BE2C (cell line): ENCODE measurements at regions not wholly inside any gene's neighbourhood (a gene's known extent, or its start where the extent isn't known, plus 50 kb on each side); places are given as distances from the start of the nearest gene placed in this dataset.

Experiments used
- DNase-seq: peaks from one replicate; pipeline ENCODE4 v3.0.0-alpha.2; 2020
- H3K27me3 ChIP-seq: fragments of 250-450 bp; sonication (Bioruptor Pico); 2 replicates; pipeline ENCODE4 v1.5.1; 2020; ENCODE audit warnings: mild to moderate bottlenecking
- H3K36me3 ChIP-seq: fragments of 250-450 bp; sonication (Bioruptor Pico); 2 replicates; pipeline ENCODE4 v1.5.1; 2020; ENCODE audit warnings: mild to moderate bottlenecking
- H3K4me1 ChIP-seq: fragments of 250-450 bp; sonication (Bioruptor Pico); 2 replicates; pipeline ENCODE4 v1.5.1; 2020
- H3K4me3 ChIP-seq: 2 replicates; pipeline ENCODE4 v1.5.1; 2011; ENCODE audit warnings: low read depth, low read length
- H3K9me3 ChIP-seq: fragments of 250-450 bp; sonication (Bioruptor Pico); 2 replicates; pipeline ENCODE4 v1.5.1; 2020
- CTCF ChIP-seq: IDR thresholded peaks from 2 replicates; pipeline ENCODE4 v1.5.1; 2012; ENCODE audit warnings: mild to moderate bottlenecking, low read depth, low read length

- Histone ChIP-seq H3K36me3 (no peaks in the 10 kb centered on the region), H3K4me3 (no peak overlapping the region), H3K9me3 (no peaks in the 10 kb centered on the region), H3K4me1 (no peaks in the 10 kb centered on the region), H3K27me3 (no peaks in the 10 kb centered on the region)
- no peak for DNase-seq
- no peak for TF ChIP-seq CTCF
Observed at GRCh38 chr11:80861193-80861592, 1420.4 kb upstream of the TENM4 start.

GRCh38 chr11:80860632-80861031 is 1419.8 kb upstream of the TENM4 start:
- no peaks in the 10 kb centered on the region for H3K4me1 ChIP-seq
- H3K9me3 ChIP-seq: no peaks in the 10 kb centered on the region
- no peaks in the 10 kb centered on the region for H3K27me3 ChIP-seq
- no peak for DNase-seq
- no peaks in the 10 kb centered on the region for H3K36me3 ChIP-seq
- H3K4me3 ChIP-seq: no peak overlapping the region
- TF ChIP-seq CTCF: no peak

- no peak overlapping the region for H3K4me3 ChIP-seq
- H3K4me1 ChIP-seq: no peaks in the 10 kb centered on the region
- no peak for TF ChIP-seq CTCF
- no peak for DNase-seq
- no peaks in the 10 kb centered on the region for H3K9me3 ChIP-seq
- no peaks in the 10 kb centered on the region for H3K36me3 ChIP-seq
- H3K27me3 ChIP-seq: no peaks in the 10 kb centered on the region
Observed at GRCh38 chr11:80856066-80856465, 1415.2 kb upstream of the TENM4 start.

- H3K4me1 ChIP-seq: no peaks in the 10 kb centered on the region
- no peak for TF ChIP-seq CTCF
- no peak overlapping the region for H3K4me3 ChIP-seq
- H3K9me3 ChIP-seq: no peaks in the 10 kb centered on the region
- no peaks in the 10 kb centered on the region for H3K27me3 ChIP-seq
- no peaks in the 10 kb centered on the region for H3K36me3 ChIP-seq
- DNase-seq: no peak
Observed at GRCh38 chr11:80855426-80855825, 1414.6 kb upstream of the TENM4 start.

- no peaks in the 10 kb centered on the region for H3K4me1 ChIP-seq
- H3K4me3 ChIP-seq: no peak overlapping the region
- H3K9me3 ChIP-seq: no peaks in the 10 kb centered on the region
- no peaks in the 10 kb centered on the region for H3K36me3 ChIP-seq
- no peak for TF ChIP-seq CTCF
- H3K27me3 ChIP-seq: no peaks in the 10 kb centered on the region
- no peak for DNase-seq
Observed at GRCh38 chr11:80849253-80849652, 1408.4 kb upstream of the TENM4 start.

- DNase-seq: no peak
- Histone ChIP-seq H3K27me3 (no peaks in the 10 kb centered on the region), H3K4me3 (no peak overlapping the region), H3K4me1 (no peaks in the 10 kb centered on the region), H3K9me3 (no peaks in the 10 kb centered on the region), H3K36me3 (no peaks in the 10 kb centered on the region)
- no peak for TF ChIP-seq CTCF
Observed at GRCh38 chr11:80846979-80847378, 1406.1 kb upstream of the TENM4 start.
